ENCODE measurements at regions not wholly inside any gene's neighbourhood (a gene's known extent, or its start where the extent isn't known, plus 50 kb on each side); places are given as distances from the start of the nearest gene placed in this dataset.

DNA sequence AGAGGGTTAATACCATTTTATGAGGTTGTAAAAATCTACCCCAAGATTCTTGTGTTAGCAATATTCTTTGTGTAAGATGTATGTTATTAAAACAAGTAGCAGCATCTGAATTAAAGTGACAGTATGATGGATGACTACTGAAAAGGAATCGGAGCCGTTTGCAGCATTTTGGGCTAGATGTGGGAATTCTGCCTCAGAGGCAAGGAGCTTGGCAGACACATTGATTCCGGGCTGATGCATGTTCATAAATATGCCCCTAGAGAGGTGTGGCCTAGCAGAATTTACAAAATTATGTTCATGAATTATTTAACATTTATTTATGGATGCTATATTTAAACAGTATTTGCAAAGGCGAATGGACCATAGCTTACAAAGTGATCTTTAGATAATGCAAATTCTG is 389.0 kb upstream of the ETAA1 start:
- no peak for DNase-seq
- no peak overlapping the region for H3K4me3 ChIP-seq (ENCODE audit: low read length)
- no peak overlapping the region for H3K27ac Mint-ChIP-seq
- peaks cover 0 to 7% (median 3%) of the 10 kb centered on the region in 11 donors for H3K9me3 Mint-ChIP-seq
- no peak overlapping the region for H3K27ac ChIP-seq (ENCODE audit: low read depth, low read length)
- no peaks in the 10 kb centered on the region for H3K4me1 ChIP-seq (ENCODE audit: control insufficient read depth in 2 of 2, insufficient read depth in 2 of 2, low read length in 2 of 2)
- H3K27me3 Mint-ChIP-seq = no peaks in the 10 kb centered on the region
- CTCF ChIA-PET = no interaction called here
- no peaks in the 10 kb centered on the region for H3K9me3 ChIP-seq (ENCODE audit: control insufficient read depth in 2 of 3, low read length in 3 of 3)
- no peak overlapping the region for H3K4me3 Mint-ChIP-seq
- intact Hi-C loops (cut with micrococcal nuclease) = no loop called here
- ATAC-seq = no peak
- no peaks in the 10 kb centered on the region for H3K36me3 Mint-ChIP-seq
- no peaks in the 10 kb centered on the region for H3K27me3 ChIP-seq (ENCODE audit: control insufficient read depth in 2 of 2, insufficient read depth in 2 of 2, low read length in 2 of 2)
- no peaks in the 10 kb centered on the region for H3K36me3 ChIP-seq (ENCODE audit: control insufficient read depth in 2 of 3, insufficient read depth in 3 of 3, low read length in 3 of 3)
- no peaks in the 10 kb centered on the region for H3K4me1 Mint-ChIP-seq
- POLR2A ChIA-PET = no interaction called here

DNA sequence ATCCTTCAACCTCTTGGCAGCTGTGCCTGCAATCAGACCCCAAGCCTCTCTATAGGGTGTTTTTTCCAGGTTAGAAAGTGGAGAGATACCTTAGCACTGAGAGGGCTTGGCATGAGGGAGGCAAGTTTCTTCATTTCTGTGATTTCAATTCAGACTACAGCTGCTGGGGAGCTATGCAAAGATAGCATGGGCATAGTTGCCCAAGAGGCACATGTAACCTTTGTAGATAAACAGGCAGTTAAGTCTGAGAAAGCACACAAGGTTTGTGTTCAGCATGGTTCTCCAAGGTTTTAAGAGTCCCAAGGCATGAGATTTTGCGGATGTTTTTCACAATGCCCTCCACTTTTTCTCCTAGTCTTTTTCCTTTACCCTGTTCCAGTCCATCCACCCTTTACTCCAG is 385.0 kb upstream of the ETAA1 start:
- no peak for ATAC-seq
- CTCF ChIA-PET = no interaction called here
- peaks cover 0 to 9% (median 3%) of the 10 kb centered on the region in 11 donors for H3K9me3 Mint-ChIP-seq
- Histone ChIP-seq H3K4me1 (ENCODE audit: control insufficient read depth in 2 of 2, insufficient read depth in 2 of 2, low read length in 2 of 2) (no peaks in the 10 kb centered on the region), H3K4me3 (ENCODE audit: low read length) (no peak overlapping the region), H3K36me3 (ENCODE audit: control insufficient read depth in 2 of 3, insufficient read depth in 3 of 3, low read length in 3 of 3) (no peaks in the 10 kb centered on the region), H3K27me3 (ENCODE audit: control insufficient read depth in 2 of 2, insufficient read depth in 2 of 2, low read length in 2 of 2) (no peaks in the 10 kb centered on the region), H3K27ac (ENCODE audit: low read depth, low read length) (no peak overlapping the region), H3K9me3 (ENCODE audit: control insufficient read depth in 2 of 3, low read length in 3 of 3) (no peaks in the 10 kb centered on the region)
- no peak for DNase-seq
- H3K27me3 Mint-ChIP-seq = peaks cover 0 to 5% (median 0%) of the 10 kb centered on the region in 5 donors
- intact Hi-C loops (cut with micrococcal nuclease) = no loop called here
- H3K4me1 Mint-ChIP-seq = no peaks in the 10 kb centered on the region
- POLR2A ChIA-PET = no interaction called here
- H3K27ac Mint-ChIP-seq = no peak overlapping the region
- H3K4me3 Mint-ChIP-seq = no peak overlapping the region
- no peaks in the 10 kb centered on the region for H3K36me3 Mint-ChIP-seq

DNA sequence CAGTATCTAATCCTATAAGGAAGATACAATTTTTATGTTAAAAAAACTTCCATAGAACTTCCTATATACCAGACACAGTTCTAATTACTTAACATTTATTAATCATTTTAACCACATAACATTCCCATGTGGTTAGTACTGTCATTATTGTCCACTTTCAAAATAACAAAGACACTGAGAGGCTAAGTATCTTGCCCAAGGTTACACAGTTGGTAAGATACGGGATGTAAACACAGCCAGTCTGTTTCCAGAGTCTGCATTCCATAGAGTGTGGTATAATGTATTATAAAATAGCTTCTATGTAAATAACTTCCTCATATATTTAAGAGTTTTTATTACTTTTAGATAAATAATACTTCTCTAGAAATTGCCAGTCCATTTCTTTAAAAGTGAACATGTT is 383.3 kb upstream of the ETAA1 start:
- no peak for ATAC-seq
- ChIA-PET POLR2A (no interaction called here), CTCF (no interaction called here)
- Histone ChIP-seq H3K9me3 (ENCODE audit: control insufficient read depth in 2 of 3, low read length in 3 of 3) (no peaks in the 10 kb centered on the region), H3K36me3 (ENCODE audit: control insufficient read depth in 2 of 3, insufficient read depth in 3 of 3, low read length in 3 of 3) (no peaks in the 10 kb centered on the region), H3K4me3 (ENCODE audit: low read length) (no peak overlapping the region), H3K27me3 (ENCODE audit: control insufficient read depth in 2 of 2, insufficient read depth in 2 of 2, low read length in 2 of 2) (no peaks in the 10 kb centered on the region), H3K4me1 (ENCODE audit: control insufficient read depth in 2 of 2, insufficient read depth in 2 of 2, low read length in 2 of 2) (no peaks in the 10 kb centered on the region), H3K27ac (ENCODE audit: low read depth, low read length) (no peak overlapping the region)
- no peak overlapping the region for H3K27ac Mint-ChIP-seq
- peaks cover 0 to 5% (median 0%) of the 10 kb centered on the region in 5 donors for H3K27me3 Mint-ChIP-seq
- H3K4me1 Mint-ChIP-seq = no peaks in the 10 kb centered on the region
- intact Hi-C loops (cut with micrococcal nuclease) = no loop called here
- H3K36me3 Mint-ChIP-seq = no peaks in the 10 kb centered on the region
- H3K4me3 Mint-ChIP-seq = no peak overlapping the region
- DNase-seq = no peak
- H3K9me3 Mint-ChIP-seq = peaks cover 0 to 9% (median 2%) of the 10 kb centered on the region in 11 donors

DNA sequence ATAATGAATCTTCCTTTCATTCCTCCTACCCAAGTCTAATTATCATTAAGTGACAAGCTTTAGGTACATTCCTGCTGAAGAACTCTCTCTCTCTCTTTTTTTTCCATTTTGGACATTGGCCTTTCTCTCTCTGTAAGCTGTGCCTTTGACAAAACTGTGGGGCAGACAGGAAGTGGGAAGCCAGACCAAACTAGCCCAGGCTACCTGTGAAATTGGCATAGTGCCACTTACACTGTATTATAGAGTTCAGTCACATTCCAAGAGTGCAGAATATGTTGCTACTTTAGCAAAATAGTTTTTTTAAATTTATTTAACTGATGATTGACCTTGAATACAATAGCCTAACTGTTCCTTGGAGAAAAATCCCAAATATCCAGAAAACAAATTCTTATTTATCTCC is 381.5 kb upstream of the ETAA1 start:
- peaks cover 0 to 5% (median 0%) of the 10 kb centered on the region in 5 donors for H3K27me3 Mint-ChIP-seq
- ATAC-seq (no peak), DNase-seq (no peak)
- POLR2A ChIA-PET = no interaction called here
- H3K27me3 ChIP-seq (ENCODE audit: control insufficient read depth in 2 of 2, insufficient read depth in 2 of 2, low read length in 2 of 2) = no peaks in the 10 kb centered on the region
- no peaks in the 10 kb centered on the region for H3K36me3 ChIP-seq (ENCODE audit: control insufficient read depth in 2 of 3, insufficient read depth in 3 of 3, low read length in 3 of 3)
- H3K4me1 Mint-ChIP-seq = no peaks in the 10 kb centered on the region
- peaks cover 0 to 9% (median 2%) of the 10 kb centered on the region in 11 donors for H3K9me3 Mint-ChIP-seq
- no peak overlapping the region for H3K27ac Mint-ChIP-seq
- no peaks in the 10 kb centered on the region for H3K9me3 ChIP-seq (ENCODE audit: control insufficient read depth in 2 of 3, low read length in 3 of 3)
- no peaks in the 10 kb centered on the region for H3K4me1 ChIP-seq (ENCODE audit: control insufficient read depth in 2 of 2, insufficient read depth in 2 of 2, low read length in 2 of 2)
- no peak overlapping the region for H3K4me3 Mint-ChIP-seq
- no peaks in the 10 kb centered on the region for H3K36me3 Mint-ChIP-seq
- intact Hi-C loops (cut with micrococcal nuclease) = no loop called here
- H3K4me3 ChIP-seq (ENCODE audit: low read length) = no peak overlapping the region
- CTCF ChIA-PET = no interaction called here
- no peak overlapping the region for H3K27ac ChIP-seq (ENCODE audit: low read depth, low read length)

DNA sequence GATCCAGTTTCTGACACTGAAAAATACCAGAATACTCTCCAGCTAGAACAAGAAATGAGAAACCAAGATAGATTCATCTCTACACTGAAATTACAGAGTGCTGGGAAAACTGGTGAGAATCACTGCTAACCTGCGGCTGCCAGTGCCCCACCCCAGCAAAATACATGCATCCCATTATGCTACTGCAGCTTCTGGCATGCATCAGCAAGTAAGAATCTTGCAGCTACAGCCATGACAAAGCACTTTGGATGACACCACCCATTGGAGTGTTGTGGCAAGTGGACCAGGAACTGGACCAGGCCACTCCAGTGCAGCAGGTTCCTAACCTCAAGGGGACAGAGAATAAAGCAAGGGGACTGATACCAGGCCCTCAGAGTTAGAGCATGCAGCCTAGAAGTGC is 378.8 kb upstream of the ETAA1 start:
- no peak overlapping the region for H3K4me3 ChIP-seq (ENCODE audit: low read length)
- DNase-seq (no peak), ATAC-seq (no peak)
- no peaks in the 10 kb centered on the region for H3K27me3 ChIP-seq (ENCODE audit: control insufficient read depth in 2 of 2, insufficient read depth in 2 of 2, low read length in 2 of 2)
- H3K9me3 Mint-ChIP-seq = peaks cover 0 to 14% (median 4%) of the 10 kb centered on the region in 11 donors
- no peak overlapping the region for H3K27ac Mint-ChIP-seq
- no peak overlapping the region for H3K4me3 Mint-ChIP-seq
- ChIA-PET POLR2A (no interaction called here), CTCF (no interaction called here)
- no peaks in the 10 kb centered on the region for H3K9me3 ChIP-seq (ENCODE audit: control insufficient read depth in 2 of 3, low read length in 3 of 3)
- H3K27me3 Mint-ChIP-seq = peaks cover 0 to 5% (median 0%) of the 10 kb centered on the region in 5 donors
- no peaks in the 10 kb centered on the region for H3K36me3 Mint-ChIP-seq
- H3K4me1 ChIP-seq (ENCODE audit: control insufficient read depth in 2 of 2, insufficient read depth in 2 of 2, low read length in 2 of 2) = no peaks in the 10 kb centered on the region
- no peaks in the 10 kb centered on the region for H3K4me1 Mint-ChIP-seq
- H3K27ac ChIP-seq (ENCODE audit: low read depth, low read length) = no peak overlapping the region
- intact Hi-C loops (cut with micrococcal nuclease) = no loop called here
- H3K36me3 ChIP-seq (ENCODE audit: control insufficient read depth in 2 of 3, insufficient read depth in 3 of 3, low read length in 3 of 3) = no peaks in the 10 kb centered on the region

DNA sequence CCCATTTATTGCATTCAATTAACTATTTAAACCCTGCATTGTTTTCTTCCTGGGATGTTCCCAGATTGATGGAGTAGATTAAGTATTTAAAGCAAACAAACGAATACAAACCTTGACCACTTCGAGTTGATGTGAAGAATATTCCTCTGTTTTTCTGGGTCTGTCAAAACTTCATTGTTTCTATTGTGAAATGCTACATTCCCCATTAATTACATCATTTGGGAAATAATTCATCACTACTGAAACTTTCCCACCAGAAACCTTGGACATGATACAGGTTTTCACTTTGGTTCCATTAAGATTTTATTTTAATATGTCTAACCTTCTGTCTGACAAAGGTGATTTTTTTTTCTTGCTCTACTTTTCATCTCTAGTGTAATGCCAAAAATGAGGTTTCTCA is 365.1 kb upstream of the ETAA1 start:
- Mint-ChIP-seq H3K4me3 (no peak overlapping the region), H3K36me3 (no peaks in the 10 kb centered on the region), H3K27me3 (peaks cover 0 to 9% (median 0%) of the 10 kb centered on the region in 5 donors), H3K27ac (no peak overlapping the region), H3K4me1 (no peaks in the 10 kb centered on the region), H3K9me3 (peaks cover 0 to 15% (median 2%) of the 10 kb centered on the region in 11 donors)
- ATAC-seq = no peak
- no peak overlapping the region for H3K27ac ChIP-seq (ENCODE audit: low read depth, low read length)
- ChIA-PET CTCF (no interaction called here), POLR2A (no interaction called here)
- H3K27me3 ChIP-seq (ENCODE audit: control insufficient read depth in 2 of 2, insufficient read depth in 2 of 2, low read length in 2 of 2) = no peaks in the 10 kb centered on the region
- H3K36me3 ChIP-seq (ENCODE audit: control insufficient read depth in 2 of 3, insufficient read depth in 3 of 3, low read length in 3 of 3) = no peaks in the 10 kb centered on the region
- intact Hi-C loops (cut with micrococcal nuclease) = no loop called here
- no peaks in the 10 kb centered on the region for H3K9me3 ChIP-seq (ENCODE audit: control insufficient read depth in 2 of 3, low read length in 3 of 3)
- no peak overlapping the region for H3K4me3 ChIP-seq (ENCODE audit: low read length)
- no peaks in the 10 kb centered on the region for H3K4me1 ChIP-seq (ENCODE audit: control insufficient read depth in 2 of 2, insufficient read depth in 2 of 2, low read length in 2 of 2)
- no peak for DNase-seq

DNA sequence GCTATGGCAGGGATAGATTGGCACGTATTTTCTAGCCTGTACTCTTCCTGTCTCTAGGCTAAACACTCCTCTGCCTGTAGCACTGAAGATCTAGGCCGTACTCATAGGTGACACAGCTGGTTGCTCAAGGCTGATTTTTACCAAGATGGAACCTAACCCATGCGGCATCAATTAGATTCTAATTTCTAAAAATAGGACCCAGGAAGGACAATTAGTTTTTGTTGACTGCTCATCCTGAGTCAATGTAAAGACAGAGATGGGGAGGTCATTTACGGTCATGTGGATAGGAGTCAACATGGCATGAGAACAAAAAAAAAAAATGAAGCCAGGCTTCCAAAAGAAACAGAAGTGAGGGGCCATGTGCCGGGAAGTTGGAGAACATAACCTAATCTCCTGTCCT is 360.7 kb upstream of the ETAA1 start:
- Mint-ChIP-seq H3K27me3 (peaks cover 0 to 6% (median 3%) of the 10 kb centered on the region in 5 donors), H3K27ac (no peak overlapping the region), H3K36me3 (no peaks in the 10 kb centered on the region), H3K4me3 (no peak overlapping the region), H3K9me3 (peaks cover 0 to 11% (median 2%) of the 10 kb centered on the region in 11 donors), H3K4me1 (no peaks in the 10 kb centered on the region)
- Histone ChIP-seq H3K4me3 (ENCODE audit: low read length) (no peak overlapping the region), H3K27ac (ENCODE audit: low read depth, low read length) (no peak overlapping the region), H3K4me1 (ENCODE audit: control insufficient read depth in 2 of 2, insufficient read depth in 2 of 2, low read length in 2 of 2) (no peaks in the 10 kb centered on the region), H3K27me3 (ENCODE audit: control insufficient read depth in 2 of 2, insufficient read depth in 2 of 2, low read length in 2 of 2) (no peaks in the 10 kb centered on the region), H3K9me3 (ENCODE audit: control insufficient read depth in 2 of 3, low read length in 3 of 3) (no peaks in the 10 kb centered on the region), H3K36me3 (ENCODE audit: control insufficient read depth in 2 of 3, insufficient read depth in 3 of 3, low read length in 3 of 3) (no peaks in the 10 kb centered on the region)
- CTCF ChIA-PET = no interaction called here
- DNase-seq (no peak), ATAC-seq (no peak)
- POLR2A ChIA-PET = no interaction called here
- intact Hi-C loops (cut with micrococcal nuclease) = no loop called here
